NCI-H146 treated with DMSO at 0.1 percent for 48 hours (cell line): ENCODE measurements at regions not wholly inside any gene's neighbourhood (a gene's known extent, or its start where the extent isn't known, plus 50 kb on each side); places are given as distances from the start of the nearest gene placed in this dataset.
"Not testable (repeated sequence)": the region's sequence is repeated elsewhere in the genome, so short reads cannot be mapped to it uniquely, and the experiment has no call there.

Experiments used
- DNase-seq: peaks from one replicate; lab custom pipeline; 2025; ENCODE audit not compliant: unreplicated experiment; lab: John Stamatoyannopoulos, UW

DNA sequence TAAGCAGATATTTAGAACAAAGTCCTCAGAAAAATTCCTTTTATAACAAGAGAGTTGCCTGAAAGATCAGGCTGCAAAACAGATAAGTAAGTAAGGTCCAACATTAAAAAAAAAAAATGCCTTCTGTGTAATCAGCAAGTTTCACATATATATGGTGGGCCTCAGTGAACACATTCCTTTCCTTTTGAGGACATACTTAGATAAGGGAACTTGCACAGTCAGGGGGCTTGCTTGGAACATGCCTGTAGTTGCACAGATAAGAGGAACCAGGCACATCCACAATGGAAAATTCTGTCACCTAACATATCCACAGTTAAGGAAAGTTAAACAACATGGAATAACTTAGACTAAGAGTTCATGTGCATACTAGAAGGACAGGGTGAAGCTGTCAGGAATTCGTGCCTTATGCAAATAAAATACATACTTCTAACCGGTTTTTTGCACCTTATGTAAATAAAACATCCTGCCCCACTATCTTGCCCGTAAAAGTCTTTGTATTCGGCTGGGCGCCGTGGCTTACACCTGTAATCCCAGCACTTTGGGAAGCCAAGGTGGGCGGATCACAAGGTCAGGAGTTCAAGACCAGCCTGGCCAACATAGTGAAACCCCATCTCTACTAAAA, 257.3 kb downstream of the ZNF33B start:
- no peak for DNase-seq

DNA sequence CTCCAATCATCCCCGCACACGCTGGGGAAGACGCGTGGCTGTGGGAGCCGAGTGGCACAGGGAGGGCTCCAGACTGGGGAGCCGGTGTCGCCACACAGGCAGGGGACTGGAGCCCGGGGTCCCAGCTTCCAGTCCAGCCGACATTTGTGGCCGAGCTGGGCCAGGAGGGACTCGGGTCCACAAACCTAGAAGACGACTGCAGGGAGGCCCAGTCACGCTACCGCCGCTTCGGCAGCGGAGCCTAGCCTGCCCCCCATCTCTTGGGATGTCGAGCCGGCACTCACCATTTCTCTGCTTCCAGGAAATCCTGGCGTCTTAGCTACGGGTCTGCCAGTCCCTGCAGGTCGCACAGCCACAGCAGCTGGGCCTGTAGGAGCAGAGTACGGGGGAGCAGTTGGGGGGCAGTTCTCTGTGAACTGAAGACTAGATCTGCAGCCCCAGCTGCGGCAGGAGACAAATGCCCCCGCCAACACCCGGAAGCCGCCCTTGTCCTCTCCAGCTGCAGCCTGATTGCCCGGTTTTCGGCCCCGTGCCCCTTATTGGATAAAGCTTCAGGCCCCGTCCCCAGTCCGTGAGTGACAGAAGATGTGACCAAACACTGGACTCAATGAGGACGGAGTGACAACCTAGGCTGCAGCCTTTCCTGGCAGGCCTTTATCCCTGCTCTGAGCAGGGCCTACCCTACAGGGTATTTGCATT, 270.7 kb downstream of the ZNF33B start:
- peak; percentile 63 for DNase-seq

DNA sequence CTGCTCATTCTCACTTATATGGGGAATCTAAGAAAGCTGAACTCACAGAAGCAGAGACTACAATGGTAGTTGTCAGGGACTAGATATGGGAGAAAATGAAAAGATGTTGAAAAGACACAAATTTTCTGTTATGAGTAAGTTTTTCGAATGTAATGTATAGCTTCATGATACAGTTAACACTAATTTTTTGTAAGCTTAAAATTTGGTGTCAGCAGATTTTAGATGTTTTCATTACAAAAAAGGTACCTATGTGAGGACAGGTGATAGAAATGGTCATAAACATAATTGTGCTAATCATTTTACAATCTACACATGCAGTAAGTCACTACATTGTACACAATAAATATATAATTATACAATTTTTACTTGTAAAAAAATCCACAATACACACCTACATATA, 286.6 kb downstream of the ZNF33B start:
- no peak for DNase-seq

DNA sequence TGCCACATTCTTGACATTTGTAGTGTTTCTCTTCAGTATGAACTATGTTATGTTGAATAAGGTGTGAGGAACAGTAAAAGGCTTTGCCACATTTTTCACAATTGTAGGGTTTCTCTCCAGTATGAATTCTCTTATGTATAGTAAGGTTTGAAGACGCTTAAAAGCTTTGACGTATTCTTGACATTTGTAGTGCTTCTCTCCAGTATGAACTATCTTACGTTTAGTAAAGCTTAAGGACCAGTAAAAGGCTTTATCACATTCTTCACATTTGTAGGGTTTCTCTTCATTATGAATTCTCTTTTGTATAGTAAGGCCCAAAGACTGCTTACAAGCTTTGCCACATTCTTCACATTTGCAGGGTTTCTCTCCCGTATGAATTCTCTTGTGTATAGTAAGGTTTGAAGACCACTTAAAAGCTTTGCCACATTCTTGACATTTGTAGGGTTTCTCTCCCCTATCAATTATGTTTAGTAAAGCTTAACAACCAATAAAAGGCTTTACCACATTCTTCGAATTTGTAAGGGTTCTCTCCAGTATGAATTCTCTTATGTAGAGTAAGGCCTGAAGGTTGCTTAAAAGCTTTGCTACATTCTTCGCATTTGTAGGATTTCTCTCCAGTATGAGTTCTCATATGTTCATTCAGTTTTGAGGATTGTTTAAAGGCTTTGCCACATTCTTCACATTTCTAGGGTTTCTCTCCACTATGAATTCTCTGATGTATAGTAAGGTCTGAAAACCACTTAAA, 301.6 kb downstream of the ZNF33B start:
- DNase-seq, result not testable (repeated sequence)

DNA sequence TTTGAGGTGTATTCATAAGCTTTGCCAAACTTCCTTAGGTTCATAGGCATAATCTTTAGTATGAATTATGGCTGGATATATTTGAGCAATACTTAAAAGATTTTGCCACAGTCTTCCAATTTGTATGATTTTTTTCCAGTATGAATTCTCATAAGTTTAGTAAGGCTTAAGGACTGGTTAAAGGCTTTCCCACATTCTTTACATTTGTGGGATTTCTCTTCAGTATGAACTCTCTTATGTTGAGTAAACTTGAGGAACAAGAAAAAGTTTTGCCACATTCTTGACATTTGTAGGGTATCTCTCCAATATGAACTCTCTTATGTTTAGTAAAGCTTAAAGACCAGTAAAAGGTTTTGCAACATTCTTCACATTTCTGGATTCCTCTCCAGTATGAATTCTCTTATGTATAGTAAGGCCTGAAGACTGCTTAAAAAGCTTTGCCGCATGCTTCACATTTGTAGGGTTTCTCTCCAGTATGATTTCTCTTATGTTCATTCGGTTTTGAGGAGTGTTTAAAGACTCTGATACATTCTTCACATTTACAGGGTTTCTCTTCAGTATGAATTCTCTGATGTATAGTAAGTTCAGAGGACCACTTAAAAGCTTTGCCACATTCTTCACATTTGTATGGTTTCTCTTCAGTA, 302.6 kb downstream of the ZNF33B start:
- DNase-seq, result not testable (repeated sequence)

DNA sequence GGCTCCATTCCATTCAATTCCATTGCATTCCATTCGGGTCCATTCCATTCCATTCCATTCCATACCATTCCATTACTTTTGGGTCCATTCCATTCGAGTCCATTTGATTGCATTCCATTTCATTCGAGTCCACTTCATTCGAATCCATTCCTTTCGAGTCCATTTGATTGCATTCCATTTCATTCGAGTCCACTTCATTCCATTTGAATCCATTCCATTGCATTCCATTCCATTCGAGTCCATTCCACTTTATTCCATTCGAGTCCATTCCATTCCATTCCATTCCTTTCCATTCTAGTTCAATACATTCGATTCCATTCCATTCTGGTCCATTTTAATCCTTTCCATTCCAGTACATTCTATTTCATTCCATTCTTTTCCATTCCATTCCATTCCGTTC, 334.0 kb downstream of the ZNF33B start:
- DNase-seq, result no peak

DNA sequence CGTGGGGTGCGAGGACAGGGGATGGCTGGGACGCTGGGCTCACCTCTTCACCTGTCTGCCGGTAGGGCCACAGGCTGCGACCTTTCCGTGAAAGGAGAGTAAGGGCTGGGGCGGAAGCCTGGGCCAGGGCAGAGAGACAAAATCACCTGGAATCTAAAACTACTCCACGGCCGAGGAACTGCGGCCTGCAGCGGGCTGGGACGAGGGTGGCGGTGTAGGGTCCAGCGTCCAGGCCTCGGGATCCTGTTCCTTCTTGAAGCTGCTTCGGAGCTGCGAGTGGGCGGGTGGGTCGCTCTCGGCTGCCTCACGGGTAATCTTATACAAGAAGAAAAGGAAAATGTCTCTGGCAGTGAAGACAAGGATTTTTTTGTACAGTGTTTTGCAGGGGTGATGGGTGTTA, 356.5 kb downstream of the ZNF33B start:
- not testable (repeated sequence) for DNase-seq

DNA sequence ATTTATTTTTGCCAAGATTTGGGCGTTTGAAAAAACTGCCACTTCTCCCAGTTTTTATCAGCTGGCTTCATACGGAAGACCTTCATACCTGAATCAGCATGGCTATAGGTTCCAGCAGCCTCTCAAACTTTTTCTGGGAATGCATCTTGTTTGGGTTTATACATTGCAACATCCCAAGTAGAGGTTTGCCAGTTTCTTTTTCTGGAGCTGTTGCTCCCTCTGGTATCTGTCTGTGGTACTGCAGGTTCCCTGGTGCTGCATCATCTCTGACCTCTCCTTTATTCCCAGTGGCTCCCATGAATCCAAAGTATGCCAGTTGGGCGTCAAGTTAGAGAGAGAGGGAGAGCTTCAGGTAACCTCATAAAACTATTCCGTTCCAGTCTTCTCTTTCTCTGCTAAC, 368.6 kb downstream of the ZNF33B start:
- DNase-seq, result not testable (repeated sequence)

DNA sequence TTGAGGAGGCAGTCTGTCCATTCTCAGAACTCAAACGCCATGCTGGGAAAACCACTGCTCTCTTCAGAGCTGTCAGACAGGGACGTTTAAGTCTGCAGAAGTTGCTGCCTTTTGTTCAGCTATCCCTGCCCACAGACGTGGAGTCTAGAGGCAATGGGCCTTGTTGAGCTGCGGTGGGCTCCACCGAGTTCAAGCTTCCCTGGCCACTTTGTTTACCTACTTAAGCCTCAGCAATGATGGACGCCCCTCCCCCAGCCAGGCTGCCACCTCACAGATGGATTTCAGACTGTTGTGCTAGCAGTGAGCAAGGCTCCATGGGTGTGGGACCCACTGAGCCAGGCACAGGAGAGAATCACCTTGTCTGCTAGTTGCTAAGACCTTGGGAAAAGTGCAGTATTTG, 375.1 kb downstream of the ZNF33B start:
- not testable (repeated sequence) for DNase-seq

DNA sequence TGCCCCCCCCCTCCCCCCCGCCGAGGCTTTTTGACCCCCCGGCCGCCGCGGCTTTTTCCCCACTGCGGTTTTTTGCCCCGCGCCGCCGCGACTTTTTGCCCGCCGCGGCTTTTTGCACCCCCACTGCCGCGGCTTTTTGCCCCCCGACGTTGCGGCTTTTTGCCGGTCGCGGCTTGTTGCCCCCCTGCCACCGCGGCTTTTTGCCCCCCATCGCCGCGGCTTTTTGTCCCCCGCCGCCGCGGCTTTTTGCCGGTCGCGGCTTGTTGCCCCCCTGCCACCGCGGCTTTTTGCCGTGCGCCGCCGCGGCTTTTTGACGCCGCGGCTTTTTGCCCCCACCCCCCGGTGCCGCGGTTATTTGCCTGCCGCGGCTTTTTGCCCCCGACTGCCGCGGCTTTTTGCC, 395.4 kb downstream of the ZNF33B start:
- not testable (repeated sequence) for DNase-seq

DNA sequence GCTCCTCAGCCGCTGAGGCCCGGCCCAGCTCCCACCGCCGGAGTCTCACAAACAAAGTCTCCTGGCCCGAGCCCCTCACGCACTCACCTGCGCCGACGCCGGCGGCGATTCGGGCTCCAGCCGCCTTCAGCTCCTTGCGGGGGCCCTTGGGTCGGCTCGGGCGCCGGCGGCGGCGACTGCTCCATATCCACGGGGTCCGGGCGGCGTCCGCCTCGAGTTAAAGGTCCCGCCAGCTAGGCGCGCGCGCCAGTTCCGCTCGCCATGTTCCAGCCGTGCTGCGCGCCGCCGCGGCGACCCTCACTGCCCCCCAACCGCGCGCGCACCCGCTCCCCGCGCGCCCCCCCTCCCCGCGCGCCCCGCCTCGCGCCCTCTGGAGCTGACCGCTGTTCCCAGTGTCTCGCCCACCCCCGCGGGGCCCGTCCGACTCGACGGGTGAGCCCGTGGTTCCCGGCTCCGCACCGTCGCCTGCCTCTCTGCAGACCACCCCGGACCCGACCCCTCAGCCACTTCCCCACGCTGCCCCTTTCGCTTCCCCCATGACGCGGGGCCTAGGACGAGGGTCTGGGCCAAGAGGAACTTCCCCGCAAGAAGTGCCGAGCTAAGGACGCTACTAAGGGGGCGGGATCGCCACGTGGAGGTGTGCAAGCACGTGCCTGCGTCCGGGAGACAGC, 396.1 kb downstream of the ZNF33B start:
- no peak for DNase-seq

DNA sequence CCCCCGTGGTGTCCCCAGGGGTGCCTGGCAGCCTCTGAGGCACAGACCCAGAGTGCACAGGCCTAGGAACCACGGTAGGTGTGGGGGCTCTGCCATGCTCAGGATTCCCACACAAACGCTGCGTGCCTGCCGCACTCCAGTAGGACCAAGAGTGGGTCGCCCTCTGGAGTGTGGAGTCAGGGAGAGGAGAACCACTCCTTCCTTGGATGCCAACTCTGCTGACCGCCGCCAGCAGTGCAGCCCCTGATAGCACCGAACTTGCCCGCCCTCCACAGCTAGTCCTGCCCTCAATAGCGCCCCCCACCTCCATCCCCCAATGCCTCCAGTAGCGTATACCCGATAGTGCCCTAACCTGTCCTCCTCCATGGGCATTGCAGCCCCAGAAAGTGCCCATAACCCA, 402.0 kb downstream of the ZNF33B start:
- not testable (repeated sequence) for DNase-seq

DNA sequence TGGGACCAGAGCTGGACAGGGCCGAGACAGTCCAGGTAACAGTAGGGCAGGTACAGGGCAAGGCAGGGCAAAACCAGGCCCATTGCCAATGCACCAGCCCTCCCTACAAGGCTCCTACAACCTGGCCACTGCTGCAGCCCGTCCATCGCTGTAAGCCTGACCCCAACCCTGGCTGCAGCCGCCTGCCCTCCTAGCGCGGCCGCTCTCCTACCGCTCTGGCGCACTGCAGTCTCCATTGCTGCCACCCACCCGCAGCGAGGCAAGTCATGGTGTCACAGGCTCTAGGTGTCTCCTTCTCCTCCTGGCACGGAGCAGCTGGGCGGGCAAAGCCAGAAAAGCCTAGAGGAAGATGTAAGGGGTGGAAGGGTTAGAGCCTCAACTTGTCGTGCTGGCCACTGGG, 402.6 kb downstream of the ZNF33B start:
- not testable (repeated sequence) for DNase-seq

DNA sequence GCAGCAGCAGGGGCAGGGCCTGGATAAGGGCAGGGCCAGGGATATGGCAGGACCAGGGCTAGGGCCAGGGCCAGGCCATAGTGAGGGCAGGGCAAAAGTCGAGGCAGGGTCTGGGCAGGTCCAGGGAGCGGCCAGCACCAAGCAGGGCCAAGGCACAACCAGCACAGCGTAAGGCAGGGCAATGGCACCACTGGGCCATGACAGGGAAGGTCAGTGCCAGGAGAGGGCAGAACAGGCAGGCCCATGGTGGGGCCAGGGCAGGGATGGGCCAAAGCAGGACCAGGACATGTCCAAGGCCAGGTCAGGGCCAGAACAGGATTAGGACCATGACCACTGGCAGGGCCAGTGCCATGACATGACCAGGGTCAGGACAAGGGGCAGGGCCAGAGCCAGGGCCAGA, 403.1 kb downstream of the ZNF33B start:
- not testable (repeated sequence) for DNase-seq

DNA sequence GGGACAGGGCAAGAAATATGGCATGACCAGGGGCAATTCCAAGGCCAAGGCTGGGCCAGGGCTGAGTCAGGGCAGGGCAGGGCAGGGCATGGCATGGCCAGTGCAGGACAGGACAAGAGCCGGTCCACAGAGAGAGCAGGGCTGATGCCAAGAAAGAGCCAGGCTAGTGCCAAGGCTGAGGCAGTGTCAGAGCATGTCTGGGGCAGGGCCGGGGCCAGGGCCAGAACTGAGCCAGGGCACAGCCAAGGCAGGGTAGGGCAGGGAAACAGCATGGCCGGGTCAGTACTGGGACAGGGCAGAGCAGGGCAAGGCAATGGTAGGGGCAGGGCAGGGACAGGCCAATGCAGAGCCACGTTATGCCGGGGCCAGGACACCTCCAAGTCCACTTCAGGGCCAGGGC, 403.9 kb downstream of the ZNF33B start:
- DNase-seq, result not testable (repeated sequence)

DNA sequence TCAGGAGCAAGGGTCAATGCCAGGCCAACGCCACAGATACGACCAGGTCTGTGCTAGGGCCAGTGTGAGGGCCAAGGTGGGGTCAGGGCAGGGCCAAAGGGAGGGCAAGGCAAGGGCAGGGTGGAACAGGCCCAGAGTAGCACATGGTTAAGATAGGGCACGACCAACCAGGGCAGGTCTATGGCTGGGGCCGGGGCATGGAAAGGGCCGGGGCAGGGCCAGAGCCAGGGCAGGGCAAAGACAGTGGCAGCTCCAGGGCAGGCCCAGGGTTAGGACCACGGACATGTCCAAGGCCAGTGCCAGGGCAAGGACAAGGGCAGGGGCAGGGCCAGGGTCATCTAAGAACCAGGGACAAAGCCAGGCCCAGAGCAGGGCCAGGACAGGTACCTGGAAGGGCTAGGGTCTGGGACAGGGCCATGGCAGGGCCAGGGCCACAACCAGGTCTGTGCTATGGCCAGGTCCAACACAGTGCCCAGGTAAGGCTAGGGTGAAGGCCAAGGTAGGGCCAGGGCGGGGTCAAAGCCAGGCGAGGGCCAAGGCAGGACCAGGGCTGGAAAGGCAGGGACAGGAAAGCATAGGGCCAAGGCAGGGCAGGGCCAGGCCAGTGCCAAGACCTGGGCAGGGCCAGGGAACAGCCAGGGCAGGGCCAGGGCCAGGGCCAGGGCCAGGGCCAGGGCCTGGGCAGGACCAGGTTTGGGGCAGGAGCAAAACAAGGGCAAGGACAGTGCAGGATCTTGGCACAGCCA, 404.7 kb downstream of the ZNF33B start:
- DNase-seq, result not testable (repeated sequence)

DNA sequence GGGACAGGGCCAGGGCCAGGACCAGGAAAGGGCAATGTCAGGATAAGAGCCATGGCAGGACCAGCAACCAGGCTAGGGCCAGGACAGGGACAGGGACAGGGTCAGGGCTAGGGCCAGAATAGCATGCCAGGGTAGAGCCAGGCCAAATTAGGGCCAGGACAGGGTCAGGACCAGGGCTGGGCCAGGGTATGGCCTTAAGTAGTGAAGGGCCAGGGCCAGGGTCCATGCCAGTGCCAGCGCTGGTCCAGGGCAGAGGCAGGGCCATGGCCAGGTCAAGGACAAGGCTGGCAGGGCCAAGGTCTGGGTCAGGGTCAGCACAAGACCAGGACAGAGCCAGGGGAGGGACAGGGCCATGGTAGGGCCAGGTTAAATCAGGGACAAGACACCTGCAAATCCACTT, 405.4 kb downstream of the ZNF33B start:
- not testable (repeated sequence) for DNase-seq

DNA sequence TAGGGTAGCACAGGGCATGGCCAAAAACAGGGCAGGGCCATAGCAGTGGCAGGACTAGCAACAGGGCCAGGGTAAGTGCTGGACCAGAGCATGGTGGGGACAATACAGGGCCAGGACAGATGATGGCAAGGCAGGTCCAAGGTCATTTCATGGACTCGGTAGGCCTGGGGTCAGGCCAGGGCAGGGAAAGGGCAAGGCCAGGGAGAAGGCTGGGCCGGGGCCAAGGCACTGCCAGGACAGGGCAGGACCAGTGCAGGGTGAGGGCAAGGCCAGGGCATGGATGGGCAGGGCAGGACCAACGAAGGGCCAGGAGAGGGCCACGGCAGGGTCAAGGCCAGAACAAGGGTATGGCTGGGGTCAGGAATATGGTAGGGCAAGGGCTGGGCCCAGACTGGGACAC, 407.6 kb downstream of the ZNF33B start:
- not testable (repeated sequence) for DNase-seq

DNA sequence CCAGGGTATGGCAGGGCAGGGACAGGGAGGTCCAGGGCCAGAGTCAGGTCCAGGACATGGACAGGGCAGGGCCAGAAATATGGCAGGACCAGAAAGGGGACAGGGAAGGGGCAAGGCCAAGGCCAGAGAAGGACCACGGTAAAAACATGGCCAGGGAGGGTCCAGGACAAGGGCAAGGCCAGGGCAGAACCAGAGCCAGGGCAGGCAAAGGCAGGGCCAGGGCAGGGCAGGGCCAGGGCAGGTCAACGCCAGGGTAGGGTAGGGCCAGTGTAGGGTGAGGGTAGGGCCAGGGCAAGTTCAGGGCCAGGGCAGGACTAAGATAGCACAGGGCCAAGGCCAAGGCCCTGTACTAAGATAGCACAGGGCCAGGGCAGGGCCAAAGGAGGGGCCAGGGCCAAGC, 408.3 kb downstream of the ZNF33B start:
- not testable (repeated sequence) for DNase-seq

DNA sequence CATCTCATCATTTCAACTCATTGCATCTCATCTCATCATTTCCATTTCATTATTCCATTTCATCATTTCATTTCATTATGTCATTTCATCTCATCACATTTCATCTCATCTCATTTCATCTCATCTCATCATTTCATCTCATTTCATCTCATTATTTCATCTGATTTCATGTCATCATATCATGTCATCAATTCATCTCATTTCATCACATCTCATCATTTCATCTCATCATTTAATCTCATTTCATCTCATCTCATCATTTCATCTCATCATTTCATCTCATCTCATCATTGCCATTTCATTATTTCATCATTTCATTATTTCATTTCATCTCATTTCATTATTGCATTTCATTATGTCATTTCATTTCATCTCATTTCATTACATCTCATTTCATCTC, 410.5 kb downstream of the ZNF33B start:
- DNase-seq, result not testable (repeated sequence)
